Astrocyte (in vitro differentiated cells and primary cell): ENCODE measurements at regions not wholly inside any gene's neighbourhood (a gene's known extent, or its start where the extent isn't known, plus 50 kb on each side); places are given as distances from the start of the nearest gene placed in this dataset.

Source experiments
- DNase-seq: peaks from one replicate; pipeline ENCODE4 v3.0.0-alpha.2; 2010; ENCODE audit warnings: low read depth
- FAIRE-seq: peaks from 2 replicates; lab custom pipeline; 2011; peaks lifted over from hg19 to GRCh38; lab: Jason Lieb, UNC
- H2AFZ ChIP-seq: 2 replicates; pipeline ENCODE4 v1.6.0; 2012; ENCODE audit warnings: low read depth, low read length, inconsistent platforms
- H3K27ac ChIP-seq: 2 replicates; pipeline ENCODE4 v1.5.1; 2011; ENCODE audit warnings: low read depth, low read length, inconsistent platforms
- H3K27me3 ChIP-seq: 2 replicates; pipeline ENCODE4 v1.6.0; 2011; ENCODE audit warnings: low read length, inconsistent platforms; ENCODE audit not compliant: insufficient read depth
- H3K36me3 ChIP-seq: 2 replicates; pipeline ENCODE4 v1.5.1; 2011; ENCODE audit warnings: low read length, inconsistent platforms; ENCODE audit not compliant: insufficient read depth
- H3K4me1 ChIP-seq: 2 replicates; pipeline ENCODE4 v1.5.1; 2011; ENCODE audit warnings: low read length, inconsistent platforms; ENCODE audit not compliant: insufficient read depth
- H3K4me2 ChIP-seq: 2 replicates; pipeline ENCODE4 v1.6.0; 2012; ENCODE audit warnings: low read length, inconsistent platforms
- H3K4me3 ChIP-seq: 2 replicates; pipeline ENCODE4 v1.5.1; 2011; ENCODE audit warnings: low read depth, mild to moderate bottlenecking, low read length, inconsistent platforms; ENCODE audit not compliant: insufficient read depth
- H3K79me2 ChIP-seq: 2 replicates; pipeline ENCODE4 v1.6.0; 2012; ENCODE audit warnings: mild to moderate bottlenecking, low read length, inconsistent platforms; ENCODE audit not compliant: insufficient read depth
- H3K9ac ChIP-seq: 2 replicates; pipeline ENCODE4 v1.6.0; 2012; ENCODE audit warnings: mild to moderate bottlenecking, low read length, inconsistent platforms
- H3K9me3 ChIP-seq: 2 replicates; pipeline ENCODE4 v1.5.1; 2012; ENCODE audit warnings: low read depth, mild to moderate bottlenecking, low read length, inconsistent platforms; ENCODE audit not compliant: insufficient read depth
- H4K20me1 ChIP-seq: 2 replicates; pipeline ENCODE4 v1.6.0; 2012; ENCODE audit warnings: low read length, inconsistent platforms; ENCODE audit not compliant: insufficient read depth
- H3K27ac Mint-ChIP-seq: one replicate; pipeline ENCODE4 v1.8.0; 2021; ENCODE audit warnings: mild to moderate bottlenecking, mixed read lengths; ENCODE audit not compliant: unreplicated experiment
- H3K27me3 Mint-ChIP-seq: one replicate; pipeline ENCODE4 v1.8.0; 2021; ENCODE audit warnings: low read depth, mixed read lengths; ENCODE audit not compliant: unreplicated experiment
- H3K36me3 Mint-ChIP-seq: one replicate; pipeline ENCODE4 v1.8.0; 2021; ENCODE audit warnings: low read depth, mixed read lengths; ENCODE audit not compliant: unreplicated experiment
- H3K4me1 Mint-ChIP-seq: one replicate; pipeline ENCODE4 v1.8.0; 2021; ENCODE audit warnings: low read depth, mixed read lengths; ENCODE audit not compliant: unreplicated experiment
- H3K4me3 Mint-ChIP-seq: one replicate; pipeline ENCODE4 v1.8.0; 2021; ENCODE audit warnings: mild to moderate bottlenecking, moderate library complexity, mixed read lengths; ENCODE audit not compliant: unreplicated experiment
- H3K9me3 Mint-ChIP-seq: one replicate; pipeline ENCODE4 v1.8.0; 2021; ENCODE audit warnings: mild to moderate bottlenecking, mixed read lengths; ENCODE audit not compliant: unreplicated experiment
- CTCF ChIP-seq: IDR thresholded peaks from 2 replicates; pipeline ENCODE4 v1.5.1; 2011; ENCODE audit warnings: low read depth, mild to moderate bottlenecking, inconsistent platforms, low read length, moderate library complexity; ENCODE audit not compliant: insufficient read depth
- EZH2 ChIP-seq: IDR thresholded peaks from 2 replicates; pipeline ENCODE4 v1.6.1; 2012; ENCODE audit warnings: mild to moderate bottlenecking, low read length, inconsistent platforms; ENCODE audit not compliant: insufficient read depth

GRCh38 chr13:80498433-80498832 is 157.5 kb upstream of the SPRY2 start:
- no peaks in the 10 kb centered on the region for H3K27me3 ChIP-seq
- DNase-seq (no peak), FAIRE-seq (no peak)
- no peaks in the 10 kb centered on the region for H4K20me1 ChIP-seq
- Mint-ChIP-seq H3K9me3 (no peaks in the 10 kb centered on the region), H3K4me3 (no peak overlapping the region), H3K36me3 (no peaks in the 10 kb centered on the region), H3K27ac (no peak overlapping the region), H3K27me3 (no peaks in the 10 kb centered on the region), H3K4me1 (no peaks in the 10 kb centered on the region)
- no peaks in the 10 kb centered on the region for H3K79me2 ChIP-seq
- H3K9ac ChIP-seq = no peak overlapping the region
- H2AFZ ChIP-seq = no peak overlapping the region
- no peaks in the 10 kb centered on the region for H3K9me3 ChIP-seq
- no peaks in the 10 kb centered on the region for H3K4me1 ChIP-seq
- no peaks in the 10 kb centered on the region for H3K36me3 ChIP-seq
- no peak for TF ChIP-seq EZH2
- no peak for TF ChIP-seq CTCF
- no peak overlapping the region for H3K27ac ChIP-seq
- no peak overlapping the region for H3K4me3 ChIP-seq
- H3K4me2 ChIP-seq = no peak overlapping the region

- H4K20me1 ChIP-seq = no peaks in the 10 kb centered on the region
- FAIRE-seq (no peak), DNase-seq (no peak)
- H3K4me3 ChIP-seq = no peak overlapping the region
- no peak overlapping the region for H2AFZ ChIP-seq
- no peak overlapping the region for H3K4me2 ChIP-seq
- TF ChIP-seq EZH2 = no peak
- TF ChIP-seq CTCF = no peak
- no peaks in the 10 kb centered on the region for H3K79me2 ChIP-seq
- Mint-ChIP-seq H3K27ac (no peak overlapping the region), H3K27me3 (no peaks in the 10 kb centered on the region), H3K36me3 (no peaks in the 10 kb centered on the region), H3K4me3 (no peak overlapping the region), H3K4me1 (no peaks in the 10 kb centered on the region), H3K9me3 (no peaks in the 10 kb centered on the region)
- no peaks in the 10 kb centered on the region for H3K36me3 ChIP-seq
- H3K4me1 ChIP-seq = no peaks in the 10 kb centered on the region
- H3K27ac ChIP-seq = no peak overlapping the region
- H3K9me3 ChIP-seq = no peaks in the 10 kb centered on the region
- H3K9ac ChIP-seq = no peak overlapping the region
- H3K27me3 ChIP-seq = no peaks in the 10 kb centered on the region
Observed at GRCh38 chr13:80497978-80498377, 157.1 kb upstream of the SPRY2 start.

GRCh38 chr13:80497439-80497838 is 156.5 kb upstream of the SPRY2 start:
- Histone ChIP-seq H3K36me3 (no peaks in the 10 kb centered on the region), H4K20me1 (no peaks in the 10 kb centered on the region), H3K79me2 (no peaks in the 10 kb centered on the region), H3K27ac (no peak overlapping the region), H3K4me2 (no peak overlapping the region), H3K27me3 (no peaks in the 10 kb centered on the region), H3K4me1 (no peaks in the 10 kb centered on the region), H3K9me3 (no peaks in the 10 kb centered on the region), H3K9ac (no peak overlapping the region), H2AFZ (no peak overlapping the region), H3K4me3 (no peak overlapping the region)
- Mint-ChIP-seq H3K27me3 (no peaks in the 10 kb centered on the region), H3K27ac (no peak overlapping the region), H3K4me3 (no peak overlapping the region), H3K9me3 (no peaks in the 10 kb centered on the region), H3K4me1 (no peaks in the 10 kb centered on the region), H3K36me3 (no peaks in the 10 kb centered on the region)
- no peak for TF ChIP-seq EZH2
- no peak for TF ChIP-seq CTCF
- DNase-seq = no peak
- no peak for FAIRE-seq
